Endodermal cell (in vitro differentiated cells): ENCODE measurements at regions not wholly inside any gene's neighbourhood (a gene's known extent, or its start where the extent isn't known, plus 50 kb on each side); places are given as distances from the start of the nearest gene placed in this dataset.
A peak's percentile ranks its signal among the peaks of the same experiment; 100 is the strongest.

Source experiments
- DNase-seq: peaks from one replicate; pipeline ENCODE4 v3.0.0-alpha.2; 2017
- H3K27ac ChIP-seq: 2 replicates; pipeline ENCODE4 v1.5.1; 2013; ENCODE audit warnings: mild to moderate bottlenecking, low read depth, low read length, moderate library complexity
- H3K27me3 ChIP-seq: 2 replicates; pipeline ENCODE4 v1.6.1; 2013; ENCODE audit warnings: mild to moderate bottlenecking, low read length, moderate library complexity; ENCODE audit not compliant: insufficient read depth, control insufficient read depth, poor library complexity, severe bottlenecking
- H3K36me3 ChIP-seq: 2 replicates; pipeline ENCODE4 v1.7.0; 2013; ENCODE audit warnings: mild to moderate bottlenecking, low read length, moderate library complexity; ENCODE audit not compliant: control insufficient read depth, insufficient read depth
- H3K4me1 ChIP-seq: one replicate; pipeline ENCODE4 v1.7.0; 2013; ENCODE audit warnings: low read length; ENCODE audit not compliant: control insufficient read depth, insufficient read depth
- H3K4me3 ChIP-seq: 2 replicates; pipeline ENCODE4 v1.5.1; 2013; ENCODE audit warnings: mild to moderate bottlenecking, low read length, moderate library complexity
- H3K9ac ChIP-seq: 2 replicates; pipeline ENCODE4 v1.6.1; 2013; ENCODE audit warnings: mild to moderate bottlenecking, low read length, moderate library complexity; ENCODE audit not compliant: poor library complexity, severe bottlenecking; ENCODE audit errors: extremely low read depth
- H3K9me3 ChIP-seq: 2 replicates; pipeline ENCODE4 v1.6.1; 2013; ENCODE audit warnings: mild to moderate bottlenecking, low read length, moderate library complexity; ENCODE audit not compliant: control insufficient read depth
- H3K27ac Mint-ChIP-seq: 2 replicates; pipeline ENCODE4 v1.8.0; 2020; ENCODE audit warnings: mixed read lengths
- H3K27me3 Mint-ChIP-seq: 2 replicates; pipeline ENCODE4 v1.8.0; 2021; ENCODE audit warnings: mild to moderate bottlenecking, mixed read lengths; ENCODE audit not compliant: insufficient read depth
- H3K36me3 Mint-ChIP-seq: 2 replicates; pipeline ENCODE4 v1.8.0; 2020; ENCODE audit warnings: low read depth, mixed read lengths
- H3K4me1 Mint-ChIP-seq: 2 replicates; pipeline ENCODE4 v1.8.0; 2020; ENCODE audit warnings: mixed read lengths
- H3K4me3 Mint-ChIP-seq: 2 replicates; pipeline ENCODE4 v1.8.0; 2020; ENCODE audit warnings: mild to moderate bottlenecking, moderate library complexity, mixed read lengths
- H3K9me3 Mint-ChIP-seq: 2 replicates; pipeline ENCODE4 v1.8.0; 2020; ENCODE audit warnings: mild to moderate bottlenecking, mixed read lengths
- WGBS, 2 experiments: methylation state at CpG; one replicate each; pipeline versions ENCODE4 v1.1.5 to v1.1.7; 2013; ENCODE audit warnings: missing lambda C conversion rate in 2 of 2, mixed read lengths in 1 of 2; ENCODE audit not compliant: insufficient coverage in 1 of 2, insufficient read length in 1 of 2; 5-methylcytosine and 5-hydroxymethylcytosine counted together
- TF ChIP-seq, protein P1 (sequence below): fragments of 200-600 bp; sonication (generic); conservative IDR thresholded peaks from 2 replicates; pipeline ENCODE4 v1.5.0; 2021; ENCODE audit warnings: antibody characterized with exemption, mild to moderate bottlenecking

DNA sequence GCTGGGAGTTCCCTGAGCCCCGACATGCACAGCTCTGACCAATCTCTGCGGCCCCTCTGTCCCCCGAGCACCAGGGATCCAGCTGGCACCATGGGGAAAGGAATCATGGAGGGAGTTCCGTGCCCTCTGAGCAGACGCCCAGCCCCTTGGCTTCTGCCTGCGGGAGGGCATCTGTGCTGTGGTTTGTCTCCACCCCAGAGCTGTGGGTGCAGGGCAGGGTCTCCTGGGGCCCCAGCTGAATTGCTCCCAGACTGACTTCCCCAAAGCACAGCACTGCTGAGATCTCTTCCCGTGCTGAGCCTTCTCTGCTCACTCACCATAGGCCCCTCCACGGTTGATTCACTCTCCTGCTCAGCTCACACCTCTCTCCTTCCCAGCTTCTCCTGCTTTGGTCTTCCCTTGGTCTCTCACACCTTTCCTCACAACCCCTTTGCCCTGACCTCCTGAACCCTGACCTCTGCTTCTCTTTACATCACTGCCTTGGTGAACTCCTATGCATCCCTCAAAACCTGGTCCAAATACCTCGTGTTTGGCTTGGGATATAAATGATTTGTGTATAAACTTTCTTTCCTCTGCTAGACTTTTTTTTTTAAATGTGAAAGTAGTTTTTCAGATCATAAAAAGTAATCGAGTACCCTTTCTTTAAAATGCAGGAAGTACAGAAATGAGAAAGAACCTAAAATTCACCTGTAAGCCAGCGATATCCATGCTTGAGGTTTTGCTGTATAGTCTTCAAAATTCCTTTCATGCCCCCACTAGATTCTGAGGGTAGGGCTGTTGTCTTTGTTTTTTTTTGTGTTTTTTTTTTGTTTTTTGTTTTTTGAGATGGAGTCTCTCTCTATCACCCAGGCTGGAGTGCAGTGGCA, 265.3 kb downstream of the SEC14L1 start:
- Histone ChIP-seq H3K9ac (no peak overlapping the region), H3K27ac (no peak overlapping the region), H3K9me3 (no peaks in the 10 kb centered on the region), H3K4me3 (no peak overlapping the region), H3K27me3 (no peaks in the 10 kb centered on the region), H3K4me1 (peaks cover 3% of the 10 kb centered on the region), H3K36me3 (peaks cover 19% of the 10 kb centered on the region)
- H3K4me1 Mint-ChIP-seq: peaks cover 9% of the 10 kb centered on the region
- no peaks in the 10 kb centered on the region for H3K9me3 Mint-ChIP-seq
- no peak for DNase-seq
- H3K27me3 Mint-ChIP-seq: no peaks in the 10 kb centered on the region
- H3K27ac Mint-ChIP-seq: peak overlapping the region; percentile 70
- 91 to 100% methylated on average over 5 to 11 of the region's 11 CpGs for WGBS, 2 experiments
- H3K4me3 Mint-ChIP-seq: no peak overlapping the region
- TF ChIP-seq, protein P1, sequence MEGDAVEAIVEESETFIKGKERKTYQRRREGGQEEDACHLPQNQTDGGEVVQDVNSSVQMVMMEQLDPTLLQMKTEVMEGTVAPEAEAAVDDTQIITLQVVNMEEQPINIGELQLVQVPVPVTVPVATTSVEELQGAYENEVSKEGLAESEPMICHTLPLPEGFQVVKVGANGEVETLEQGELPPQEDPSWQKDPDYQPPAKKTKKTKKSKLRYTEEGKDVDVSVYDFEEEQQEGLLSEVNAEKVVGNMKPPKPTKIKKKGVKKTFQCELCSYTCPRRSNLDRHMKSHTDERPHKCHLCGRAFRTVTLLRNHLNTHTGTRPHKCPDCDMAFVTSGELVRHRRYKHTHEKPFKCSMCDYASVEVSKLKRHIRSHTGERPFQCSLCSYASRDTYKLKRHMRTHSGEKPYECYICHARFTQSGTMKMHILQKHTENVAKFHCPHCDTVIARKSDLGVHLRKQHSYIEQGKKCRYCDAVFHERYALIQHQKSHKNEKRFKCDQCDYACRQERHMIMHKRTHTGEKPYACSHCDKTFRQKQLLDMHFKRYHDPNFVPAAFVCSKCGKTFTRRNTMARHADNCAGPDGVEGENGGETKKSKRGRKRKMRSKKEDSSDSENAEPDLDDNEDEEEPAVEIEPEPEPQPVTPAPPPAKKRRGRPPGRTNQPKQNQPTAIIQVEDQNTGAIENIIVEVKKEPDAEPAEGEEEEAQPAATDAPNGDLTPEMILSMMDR: no peak
- H3K36me3 Mint-ChIP-seq: peaks cover 40% of the 10 kb centered on the region

- no peaks in the 10 kb centered on the region for H3K9me3 Mint-ChIP-seq
- H3K36me3 ChIP-seq: peaks cover 19% of the 10 kb centered on the region
- H3K27me3 ChIP-seq: no peaks in the 10 kb centered on the region
- H3K27ac Mint-ChIP-seq: peak overlapping the region; percentile 56
- peaks cover 9% of the 10 kb centered on the region for H3K4me1 Mint-ChIP-seq
- H3K4me1 ChIP-seq: peaks cover 3% of the 10 kb centered on the region
- no peak overlapping the region for H3K4me3 ChIP-seq
- H3K9me3 ChIP-seq: no peaks in the 10 kb centered on the region
- H3K9ac ChIP-seq: no peak overlapping the region
- H3K27ac ChIP-seq: no peak overlapping the region
- no peaks in the 10 kb centered on the region for H3K27me3 Mint-ChIP-seq
- 90 to 100% methylated on average over 2 to 10 of the region's 11 CpGs for WGBS, 2 experiments
- TF ChIP-seq, protein P1: no peak
- DNase-seq: no peak
- peaks cover 30% of the 10 kb centered on the region for H3K36me3 Mint-ChIP-seq
- H3K4me3 Mint-ChIP-seq: no peak overlapping the region
These were observed 266.8 kb downstream of the SEC14L1 start for GRCh38 chr17:77407321-77408277.

DNA sequence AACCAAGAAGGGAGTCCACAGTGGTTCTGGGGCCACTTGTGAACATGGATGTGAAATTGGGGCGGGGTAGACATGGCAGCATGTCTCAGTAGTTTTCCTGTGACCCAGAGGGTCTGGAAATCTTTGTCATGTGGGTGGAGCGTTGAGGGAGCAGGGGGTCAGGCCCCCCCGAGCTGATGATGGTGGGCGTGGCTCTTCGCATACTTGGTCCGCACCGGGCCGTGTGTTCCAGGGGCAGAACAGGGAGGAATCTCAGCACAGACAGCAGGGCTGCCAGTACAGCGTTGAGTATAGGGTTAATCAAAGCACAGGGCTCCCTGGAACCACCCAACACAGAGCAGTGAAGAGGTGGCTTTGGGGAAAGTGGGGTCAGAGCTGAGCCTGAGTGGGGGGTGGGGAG, 267.5 kb downstream of the SEC14L1 start:
- no peaks in the 10 kb centered on the region for H3K27me3 Mint-ChIP-seq
- H3K9me3 ChIP-seq: no peaks in the 10 kb centered on the region
- peaks cover 20% of the 10 kb centered on the region for H3K36me3 ChIP-seq
- peak overlapping the region; percentile 56 for H3K27ac Mint-ChIP-seq
- H3K4me3 Mint-ChIP-seq: no peak overlapping the region
- H3K4me1 ChIP-seq: peaks cover 3% of the 10 kb centered on the region
- no peaks in the 10 kb centered on the region for H3K9me3 Mint-ChIP-seq
- no peak overlapping the region for H3K27ac ChIP-seq
- no peak overlapping the region for H3K4me3 ChIP-seq
- no peak for DNase-seq
- TF ChIP-seq, protein P1: no peak
- peaks cover 27% of the 10 kb centered on the region for H3K36me3 Mint-ChIP-seq
- peaks cover 9% of the 10 kb centered on the region for H3K4me1 Mint-ChIP-seq
- no peak overlapping the region for H3K9ac ChIP-seq
- WGBS, 2 experiments: 78 to 84% methylated on average over 6 to 9 of the region's 9 CpGs
- no peaks in the 10 kb centered on the region for H3K27me3 ChIP-seq
